Liver (tissue), 3 donors: ENCODE measurements at regions not wholly inside any gene's neighbourhood (a gene's known extent, or its start where the extent isn't known, plus 50 kb on each side); places are given as distances from the start of the nearest gene placed in this dataset.

Source experiments
- ATF3 ChIP-seq: IDR thresholded peaks from 2 replicates; pipeline ENCODE4 v1.6.1; 2016; ENCODE audit warnings: antibody characterized with exemption
- FOXA1 ChIP-seq: IDR thresholded peaks from 2 replicates; pipeline ENCODE4 v1.6.1; 2016; ENCODE audit warnings: antibody characterized with exemption
- GABPA ChIP-seq, 2 donors: IDR thresholded peaks in 1 of 2; conservative IDR thresholded peaks in 1 of 2; 2 replicates each; pipeline ENCODE4 v1.6.1; 2016; ENCODE audit warnings: antibody characterized with exemption in 2 of 2, mild to moderate bottlenecking in 1 of 2, moderate library complexity in 1 of 2
- HNF4A ChIP-seq, 2 donors: conservative IDR thresholded peaks; 2 replicates each; pipeline ENCODE4 v1.6.1; 2016; ENCODE audit warnings: antibody characterized with exemption in 2 of 2, mild to moderate bottlenecking in 2 of 2
- JUND ChIP-seq, 2 donors: IDR thresholded peaks; 2 replicates each; pipeline ENCODE4 v1.6.1; 2016; ENCODE audit warnings: antibody characterized with exemption in 2 of 2
- RAD21 ChIP-seq, 2 donors: IDR thresholded peaks; 2 replicates each; pipeline ENCODE4 v1.6.1; 2016; ENCODE audit warnings: antibody characterized with exemption in 2 of 2, mild to moderate bottlenecking in 2 of 2
- RXRA ChIP-seq, 2 donors: IDR thresholded peaks; 2 replicates each; pipeline ENCODE4 v1.6.1; 2017 to 2018; ENCODE audit warnings: antibody characterized with exemption in 2 of 2, mild to moderate bottlenecking in 1 of 2
- SP1 ChIP-seq: IDR thresholded peaks from 2 replicates; pipeline ENCODE4 v1.6.1; 2018; ENCODE audit warnings: antibody characterized with exemption, mild to moderate bottlenecking
- TAF1 ChIP-seq: conservative IDR thresholded peaks from 2 replicates; pipeline ENCODE4 v1.6.1; 2016; ENCODE audit warnings: antibody characterized with exemption, mild to moderate bottlenecking
- YY1 ChIP-seq: IDR thresholded peaks from 2 replicates; pipeline ENCODE4 v1.6.1; 2016; ENCODE audit warnings: antibody characterized with exemption, mild to moderate bottlenecking
- TF ChIP-seq, protein P1 (sequence below): fragments of 150-350 bp; IDR thresholded peaks from 2 replicates; pipeline ENCODE4 v1.5.1; 2017; ENCODE audit warnings: improper control_type of control experiment, low read depth, low read length; ENCODE audit not compliant: missing input control
- TF ChIP-seq, protein P2 (sequence below): IDR thresholded peaks from 2 replicates; pipeline ENCODE4 v1.6.1; 2016; ENCODE audit warnings: antibody characterized with exemption
- TF ChIP-seq, protein P3 (sequence below): IDR thresholded peaks from 2 replicates; pipeline ENCODE4 v1.6.1; 2016; ENCODE audit warnings: antibody characterized with exemption
- TF ChIP-seq, protein P4 (sequence below): IDR thresholded peaks from 2 replicates; pipeline ENCODE4 v1.6.1; 2016; ENCODE audit warnings: antibody characterized with exemption, mild to moderate bottlenecking
- donor health status: healthy.
- donor health status: healthy.

GRCh38 chr20:39563349-39563748 lies 601.2 kb downstream of the DHX35 start:
- TF ChIP-seq, protein P1, sequence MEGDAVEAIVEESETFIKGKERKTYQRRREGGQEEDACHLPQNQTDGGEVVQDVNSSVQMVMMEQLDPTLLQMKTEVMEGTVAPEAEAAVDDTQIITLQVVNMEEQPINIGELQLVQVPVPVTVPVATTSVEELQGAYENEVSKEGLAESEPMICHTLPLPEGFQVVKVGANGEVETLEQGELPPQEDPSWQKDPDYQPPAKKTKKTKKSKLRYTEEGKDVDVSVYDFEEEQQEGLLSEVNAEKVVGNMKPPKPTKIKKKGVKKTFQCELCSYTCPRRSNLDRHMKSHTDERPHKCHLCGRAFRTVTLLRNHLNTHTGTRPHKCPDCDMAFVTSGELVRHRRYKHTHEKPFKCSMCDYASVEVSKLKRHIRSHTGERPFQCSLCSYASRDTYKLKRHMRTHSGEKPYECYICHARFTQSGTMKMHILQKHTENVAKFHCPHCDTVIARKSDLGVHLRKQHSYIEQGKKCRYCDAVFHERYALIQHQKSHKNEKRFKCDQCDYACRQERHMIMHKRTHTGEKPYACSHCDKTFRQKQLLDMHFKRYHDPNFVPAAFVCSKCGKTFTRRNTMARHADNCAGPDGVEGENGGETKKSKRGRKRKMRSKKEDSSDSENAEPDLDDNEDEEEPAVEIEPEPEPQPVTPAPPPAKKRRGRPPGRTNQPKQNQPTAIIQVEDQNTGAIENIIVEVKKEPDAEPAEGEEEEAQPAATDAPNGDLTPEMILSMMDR = no peak
- no peak for TF ChIP-seq YY1
- no peak for TF ChIP-seq TAF1
- TF ChIP-seq, protein P2, sequence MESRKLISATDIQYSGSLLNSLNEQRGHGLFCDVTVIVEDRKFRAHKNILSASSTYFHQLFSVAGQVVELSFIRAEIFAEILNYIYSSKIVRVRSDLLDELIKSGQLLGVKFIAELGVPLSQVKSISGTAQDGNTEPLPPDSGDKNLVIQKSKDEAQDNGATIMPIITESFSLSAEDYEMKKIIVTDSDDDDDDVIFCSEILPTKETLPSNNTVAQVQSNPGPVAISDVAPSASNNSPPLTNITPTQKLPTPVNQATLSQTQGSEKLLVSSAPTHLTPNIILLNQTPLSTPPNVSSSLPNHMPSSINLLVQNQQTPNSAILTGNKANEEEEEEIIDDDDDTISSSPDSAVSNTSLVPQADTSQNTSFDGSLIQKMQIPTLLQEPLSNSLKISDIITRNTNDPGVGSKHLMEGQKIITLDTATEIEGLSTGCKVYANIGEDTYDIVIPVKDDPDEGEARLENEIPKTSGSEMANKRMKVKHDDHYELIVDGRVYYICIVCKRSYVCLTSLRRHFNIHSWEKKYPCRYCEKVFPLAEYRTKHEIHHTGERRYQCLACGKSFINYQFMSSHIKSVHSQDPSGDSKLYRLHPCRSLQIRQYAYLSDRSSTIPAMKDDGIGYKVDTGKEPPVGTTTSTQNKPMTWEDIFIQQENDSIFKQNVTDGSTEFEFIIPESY = no peak
- no peak for TF ChIP-seq ATF3
- TF ChIP-seq RXRA (IDR thresholded peaks at IDR 0.05) = no peak
- TF ChIP-seq, protein P3, sequence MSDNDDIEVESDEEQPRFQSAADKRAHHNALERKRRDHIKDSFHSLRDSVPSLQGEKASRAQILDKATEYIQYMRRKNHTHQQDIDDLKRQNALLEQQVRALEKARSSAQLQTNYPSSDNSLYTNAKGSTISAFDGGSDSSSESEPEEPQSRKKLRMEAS = no peak
- no peak for TF ChIP-seq GABPA (IDR thresholded peaks at IDR 0.05 in 1 of 2, conservative IDR thresholded peaks at IDR 0.05 in 1 of 2)
- TF ChIP-seq FOXA1 = no peak
- no peak for TF ChIP-seq RAD21 (IDR thresholded peaks at IDR 0.05)
- TF ChIP-seq, protein P4, sequence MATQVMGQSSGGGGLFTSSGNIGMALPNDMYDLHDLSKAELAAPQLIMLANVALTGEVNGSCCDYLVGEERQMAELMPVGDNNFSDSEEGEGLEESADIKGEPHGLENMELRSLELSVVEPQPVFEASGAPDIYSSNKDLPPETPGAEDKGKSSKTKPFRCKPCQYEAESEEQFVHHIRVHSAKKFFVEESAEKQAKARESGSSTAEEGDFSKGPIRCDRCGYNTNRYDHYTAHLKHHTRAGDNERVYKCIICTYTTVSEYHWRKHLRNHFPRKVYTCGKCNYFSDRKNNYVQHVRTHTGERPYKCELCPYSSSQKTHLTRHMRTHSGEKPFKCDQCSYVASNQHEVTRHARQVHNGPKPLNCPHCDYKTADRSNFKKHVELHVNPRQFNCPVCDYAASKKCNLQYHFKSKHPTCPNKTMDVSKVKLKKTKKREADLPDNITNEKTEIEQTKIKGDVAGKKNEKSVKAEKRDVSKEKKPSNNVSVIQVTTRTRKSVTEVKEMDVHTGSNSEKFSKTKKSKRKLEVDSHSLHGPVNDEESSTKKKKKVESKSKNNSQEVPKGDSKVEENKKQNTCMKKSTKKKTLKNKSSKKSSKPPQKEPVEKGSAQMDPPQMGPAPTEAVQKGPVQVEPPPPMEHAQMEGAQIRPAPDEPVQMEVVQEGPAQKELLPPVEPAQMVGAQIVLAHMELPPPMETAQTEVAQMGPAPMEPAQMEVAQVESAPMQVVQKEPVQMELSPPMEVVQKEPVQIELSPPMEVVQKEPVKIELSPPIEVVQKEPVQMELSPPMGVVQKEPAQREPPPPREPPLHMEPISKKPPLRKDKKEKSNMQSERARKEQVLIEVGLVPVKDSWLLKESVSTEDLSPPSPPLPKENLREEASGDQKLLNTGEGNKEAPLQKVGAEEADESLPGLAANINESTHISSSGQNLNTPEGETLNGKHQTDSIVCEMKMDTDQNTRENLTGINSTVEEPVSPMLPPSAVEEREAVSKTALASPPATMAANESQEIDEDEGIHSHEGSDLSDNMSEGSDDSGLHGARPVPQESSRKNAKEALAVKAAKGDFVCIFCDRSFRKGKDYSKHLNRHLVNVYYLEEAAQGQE = no peak
- no peak for TF ChIP-seq JUND (IDR thresholded peaks at IDR 0.05)
- TF ChIP-seq SP1 = no peak
- TF ChIP-seq HNF4A (conservative IDR thresholded peaks at IDR 0.05) = no peak
